GM12875 (cell line): ENCODE measurements at regions not wholly inside any gene's neighbourhood (a gene's known extent, or its start where the extent isn't known, plus 50 kb on each side); places are given as distances from the start of the nearest gene placed in this dataset.
"Not testable (repeated sequence)": the region's sequence is repeated elsewhere in the genome, so short reads cannot be mapped to it uniquely, and the experiment has no call there.

Source experiments
- H3K4me3 ChIP-seq: one replicate; pipeline ENCODE4 v1.5.1; 2011; ENCODE audit warnings: low read depth, low read length, control low read depth
- CTCF ChIP-seq: IDR thresholded peaks from 2 replicates; pipeline ENCODE4 v1.5.1; 2011; ENCODE audit warnings: low read depth, mild to moderate bottlenecking, control low read depth, inconsistent platforms, low read length, moderate library complexity, borderline replicate concordance; ENCODE audit not compliant: insufficient read depth

GRCh38 chr13:89393758-89394304 lies 1722.7 kb downstream of the SLITRK5 start:
- TF ChIP-seq CTCF: no peak
- no peak overlapping the region for H3K4me3 ChIP-seq

- TF ChIP-seq CTCF: no peak
- no peak overlapping the region for H3K4me3 ChIP-seq
These were observed 1730.1 kb downstream of the SLITRK5 start for GRCh38 chr13:89401264-89401675.

DNA sequence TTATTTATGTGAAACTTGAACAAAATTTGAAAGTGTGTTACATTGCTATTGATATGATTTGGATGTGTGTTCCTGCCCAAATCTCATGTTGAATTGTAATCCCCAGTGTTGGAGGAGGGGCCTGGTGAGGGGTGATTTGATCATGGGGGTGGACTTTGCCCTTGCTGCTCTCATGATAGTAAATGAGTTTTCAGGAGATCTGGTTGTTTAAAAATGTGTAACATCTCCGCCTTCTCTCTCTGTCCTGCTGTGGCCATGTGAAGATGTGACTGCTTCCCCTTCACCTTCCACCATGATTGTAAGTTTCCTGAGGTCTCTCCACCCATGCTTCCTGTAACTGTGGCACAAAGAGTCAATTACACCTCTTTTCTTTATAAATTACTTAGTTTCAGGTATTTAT lies 1731.0 kb downstream of the SLITRK5 start:
- TF ChIP-seq CTCF: no peak

DNA sequence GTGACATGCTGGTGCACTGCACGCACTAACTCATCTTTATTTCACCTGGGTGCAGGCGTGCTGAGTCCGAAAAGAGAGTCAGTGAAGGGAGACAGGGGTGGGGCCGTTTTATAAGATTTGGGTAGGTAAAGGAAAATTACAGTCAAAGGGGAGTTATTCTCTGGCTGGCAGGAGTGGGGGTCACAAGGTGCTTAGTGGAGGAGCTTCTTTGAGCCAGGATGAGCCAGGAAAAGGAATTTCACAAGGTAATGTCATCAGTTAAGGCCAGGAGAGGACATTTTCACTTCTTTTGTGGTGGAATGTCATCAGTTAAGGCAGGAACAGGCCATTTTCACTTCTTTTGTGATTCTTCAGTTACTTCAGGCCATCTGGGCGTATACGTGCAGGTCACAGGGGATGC lies 1734.9 kb downstream of the SLITRK5 start:
- H3K4me3 ChIP-seq: not testable (repeated sequence)

More for the DNA sequence above, 1731.0 kb downstream of the SLITRK5 start:
- no peak overlapping the region for H3K4me3 ChIP-seq

GRCh38 chr13:89407357-89407756 lies 1736.2 kb downstream of the SLITRK5 start:
- no peak overlapping the region for H3K4me3 ChIP-seq
- TF ChIP-seq CTCF: no peak

- H3K4me3 ChIP-seq: no peak overlapping the region
- TF ChIP-seq CTCF: no peak
These were observed 1761.8 kb downstream of the SLITRK5 start for GRCh38 chr13:89432997-89433396.

DNA sequence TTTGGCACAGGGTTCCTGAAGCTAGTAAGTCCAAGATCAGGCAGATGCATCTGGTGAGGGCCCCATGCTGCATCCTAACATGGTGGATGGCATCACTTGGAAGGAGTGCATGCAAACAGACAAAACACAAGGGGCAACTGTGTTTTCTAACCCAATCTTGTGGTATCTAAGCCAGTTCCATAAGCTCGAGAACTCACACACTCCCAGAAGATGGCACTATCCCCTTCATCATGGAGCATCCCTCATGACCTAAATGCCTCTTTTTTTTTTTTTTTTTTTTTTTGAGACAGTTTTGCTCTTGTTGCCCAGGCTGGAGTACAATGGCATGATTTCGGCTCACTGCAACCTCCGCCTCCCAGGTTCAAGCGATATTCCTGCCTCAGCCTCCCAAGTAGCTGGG lies 1763.5 kb downstream of the SLITRK5 start:
- not testable (repeated sequence) for H3K4me3 ChIP-seq

DNA sequence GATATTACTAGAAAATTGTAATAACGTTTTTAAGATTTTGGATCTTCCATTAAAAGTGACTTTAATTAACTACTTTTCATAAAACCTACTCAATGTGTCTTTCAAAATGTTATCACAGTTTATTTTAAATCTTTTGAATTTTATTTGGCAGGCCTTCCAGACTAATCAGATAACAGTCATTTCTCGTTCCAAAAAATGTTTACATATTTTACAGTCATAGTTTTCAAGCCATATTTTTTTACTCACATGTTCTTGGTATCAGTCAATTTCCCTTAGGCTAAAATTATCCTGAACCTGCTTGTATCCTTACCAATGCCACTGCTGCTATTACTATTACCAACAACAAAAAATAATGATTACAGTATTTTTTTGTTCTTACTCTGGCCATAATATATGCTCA lies 1783.5 kb downstream of the SLITRK5 start:
- no peak for TF ChIP-seq CTCF
- H3K4me3 ChIP-seq: no peak overlapping the region
